ENCODE measurements at regions not wholly inside any gene's neighbourhood (a gene's known extent, or its start where the extent isn't known, plus 50 kb on each side); places are given as distances from the start of the nearest gene placed in this dataset.

GRCh38 chr11:38503876-38504275, 1905.8 kb upstream of the RAG2 start:
- no peak for TF ChIP-seq POLR2AphosphoS5 (IDR thresholded peaks at IDR 0.05; ENCODE audit: low read depth, low read length)
- no peak for TF ChIP-seq CTCF (IDR thresholded peaks at IDR 0.05)
- TF ChIP-seq SIN3A (IDR thresholded peaks at IDR 0.05; ENCODE audit: borderline replicate concordance, insufficient read depth, low read depth, low read length), result no peak

Measured in Panc1 (cell line).